ENCODE measurements at regions not wholly inside any gene's neighbourhood (a gene's known extent, or its start where the extent isn't known, plus 50 kb on each side); places are given as distances from the start of the nearest gene placed in this dataset.

DNA sequence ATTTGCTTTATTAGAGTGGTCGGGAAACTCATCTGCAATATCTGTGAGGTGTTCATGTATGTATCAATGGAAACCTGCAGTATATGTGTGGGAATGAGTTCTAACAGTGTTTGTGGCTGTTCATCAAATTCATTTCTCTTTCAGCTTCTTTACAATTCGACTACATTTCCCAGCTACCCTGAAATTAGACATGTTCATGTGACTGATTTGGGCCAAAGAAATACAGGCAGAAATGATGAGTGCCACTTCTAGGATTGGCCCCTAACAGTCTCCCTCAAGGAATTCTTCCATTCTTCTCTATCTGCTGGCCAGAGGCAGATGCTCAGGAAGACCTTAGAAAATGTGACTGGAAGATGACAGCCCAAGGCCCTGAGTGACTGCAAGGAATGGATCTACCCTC, 114.8 kb upstream of the WAC start:
- no peaks in the 10 kb centered on the region for H3K9me3 ChIP-seq (ENCODE audit: control insufficient read depth in 1 of 2, low read length in 2 of 2)
- H3K36me3 ChIP-seq (ENCODE audit: control insufficient read depth in 1 of 2, insufficient read depth in 2 of 2, low read length in 2 of 2) = no peaks in the 10 kb centered on the region
- H3K27ac ChIP-seq (ENCODE audit: low read length) = no peak overlapping the region
- H3K4me1 ChIP-seq (ENCODE audit: control insufficient read depth in 1 of 2, insufficient read depth in 2 of 2, low read length in 2 of 2) = no peaks in the 10 kb centered on the region
- H3K27me3 ChIP-seq (ENCODE audit: low read depth, low read length) = no peaks in the 10 kb centered on the region
- no peak overlapping the region for H3K4me3 ChIP-seq (ENCODE audit: low read depth in 1 of 2, low read length in 2 of 2)

DNA sequence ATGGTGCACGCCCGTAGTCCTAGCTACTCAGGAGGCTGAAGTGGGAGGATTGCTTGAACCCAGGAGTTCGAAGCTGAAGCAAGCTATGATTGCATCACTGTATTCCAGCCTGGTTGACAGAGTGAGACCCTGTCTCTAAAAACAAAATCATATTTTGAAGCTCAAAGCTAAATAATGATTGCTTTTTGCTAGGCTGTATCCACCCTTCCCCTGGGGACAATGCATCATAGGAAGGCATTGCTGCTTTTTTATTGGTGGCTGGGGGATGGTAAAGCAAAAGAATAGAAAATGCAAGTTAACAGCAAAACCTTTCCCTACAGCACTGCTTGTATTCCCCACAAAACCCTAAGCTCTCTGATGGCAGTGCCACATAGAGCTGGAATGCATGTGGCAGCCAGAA, 107.5 kb upstream of the WAC start:
- H3K4me3 ChIP-seq (ENCODE audit: low read depth in 1 of 2, low read length in 2 of 2) = no peak overlapping the region
- H3K27me3 ChIP-seq (ENCODE audit: low read depth, low read length) = no peaks in the 10 kb centered on the region
- H3K4me1 ChIP-seq (ENCODE audit: control insufficient read depth in 1 of 2, insufficient read depth in 2 of 2, low read length in 2 of 2) = no peaks in the 10 kb centered on the region
- no peak overlapping the region for H3K27ac ChIP-seq (ENCODE audit: low read length)
- no peaks in the 10 kb centered on the region for H3K36me3 ChIP-seq (ENCODE audit: control insufficient read depth in 1 of 2, insufficient read depth in 2 of 2, low read length in 2 of 2)
- no peaks in the 10 kb centered on the region for H3K9me3 ChIP-seq (ENCODE audit: control insufficient read depth in 1 of 2, low read length in 2 of 2)

DNA sequence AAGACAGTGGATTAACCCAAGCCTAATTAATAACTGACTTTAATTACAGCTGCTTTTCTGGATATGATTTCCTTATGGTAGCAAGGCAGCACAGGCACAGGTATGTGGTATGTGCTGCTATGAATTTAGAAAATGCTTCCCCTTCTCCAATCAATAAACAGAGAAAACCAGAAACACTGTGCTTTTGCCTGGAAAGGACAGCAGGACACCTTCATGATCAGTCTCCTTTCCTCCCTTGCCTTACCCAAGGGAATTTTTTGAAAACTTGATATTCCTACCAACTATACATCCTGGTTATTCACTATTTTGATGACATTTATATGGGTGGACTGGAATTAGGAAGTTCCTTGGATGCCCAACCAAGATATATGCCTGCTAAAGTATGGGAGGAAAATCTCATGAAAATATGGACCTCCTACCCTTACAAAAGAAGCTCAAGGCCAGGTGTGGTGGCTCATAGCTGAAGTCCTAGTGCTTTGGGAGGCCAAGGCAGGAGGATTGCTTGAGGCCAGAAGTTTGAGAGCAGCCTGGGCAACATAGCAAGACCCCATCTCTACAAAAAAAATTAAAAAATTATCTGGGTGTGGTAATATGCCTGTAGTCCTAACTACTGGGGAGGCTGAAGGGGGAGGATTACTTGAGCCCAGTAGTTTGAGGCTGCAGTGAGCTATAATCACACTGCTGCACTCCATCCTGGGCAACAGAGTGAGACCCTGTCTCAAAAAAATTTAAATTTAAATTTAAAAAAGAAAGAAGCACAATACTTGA, 106.3 kb upstream of the WAC start:
- H3K36me3 ChIP-seq (ENCODE audit: control insufficient read depth in 1 of 2, insufficient read depth in 2 of 2, low read length in 2 of 2) = no peaks in the 10 kb centered on the region
- no peak overlapping the region for H3K4me3 ChIP-seq (ENCODE audit: low read depth in 1 of 2, low read length in 2 of 2)
- H3K9me3 ChIP-seq (ENCODE audit: control insufficient read depth in 1 of 2, low read length in 2 of 2) = no peaks in the 10 kb centered on the region
- H3K4me1 ChIP-seq (ENCODE audit: control insufficient read depth in 1 of 2, insufficient read depth in 2 of 2, low read length in 2 of 2) = no peaks in the 10 kb centered on the region
- H3K27me3 ChIP-seq (ENCODE audit: low read depth, low read length) = no peaks in the 10 kb centered on the region
- H3K27ac ChIP-seq (ENCODE audit: low read length) = no peak overlapping the region

DNA sequence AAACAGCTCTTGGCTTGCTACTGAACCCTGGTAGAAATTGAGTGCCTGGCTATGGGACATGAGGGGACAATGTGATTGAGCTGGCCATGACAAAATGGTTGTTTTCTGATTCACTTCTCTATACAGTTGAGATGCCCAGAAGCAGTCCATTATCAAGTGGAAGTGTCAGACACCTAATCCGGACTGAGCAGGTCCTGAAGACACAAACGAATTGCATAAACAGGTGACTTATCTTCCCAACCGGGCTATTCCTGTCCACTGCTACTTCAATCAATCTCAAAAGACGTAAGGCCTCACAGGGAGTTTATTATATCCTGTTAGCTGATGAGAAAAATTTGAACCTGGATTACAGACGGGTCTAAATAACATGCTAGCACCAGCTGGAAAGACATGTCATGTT, 105.5 kb upstream of the WAC start:
- Histone ChIP-seq H3K9me3 (ENCODE audit: control insufficient read depth in 1 of 2, low read length in 2 of 2) (no peaks in the 10 kb centered on the region), H3K4me3 (ENCODE audit: low read depth in 1 of 2, low read length in 2 of 2) (no peak overlapping the region), H3K27me3 (ENCODE audit: low read depth, low read length) (no peaks in the 10 kb centered on the region), H3K4me1 (ENCODE audit: control insufficient read depth in 1 of 2, insufficient read depth in 2 of 2, low read length in 2 of 2) (peaks cover 0 to 6% of the 10 kb centered on the region in 2 donors), H3K36me3 (ENCODE audit: control insufficient read depth in 1 of 2, insufficient read depth in 2 of 2, low read length in 2 of 2) (no peaks in the 10 kb centered on the region), H3K27ac (ENCODE audit: low read length) (no peak overlapping the region)

DNA sequence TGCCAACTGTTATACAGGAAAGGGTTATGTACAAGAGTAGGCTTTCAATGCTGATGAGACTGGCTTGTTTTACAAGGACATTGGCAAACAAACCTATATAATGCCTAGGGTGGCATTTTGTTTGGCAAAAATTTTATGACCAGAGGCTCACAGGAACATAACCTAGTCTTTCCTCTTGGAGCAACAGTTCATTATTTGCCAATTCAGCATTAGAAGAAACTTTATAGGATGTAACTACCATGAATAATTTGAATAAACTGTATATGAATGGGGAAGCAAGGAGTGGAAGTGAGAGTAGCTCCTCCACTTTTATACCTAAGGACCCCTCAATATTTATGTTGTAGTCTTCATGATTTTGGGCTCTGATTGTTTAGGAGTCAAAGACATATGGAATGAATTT, 103.9 kb upstream of the WAC start:
- Histone ChIP-seq H3K9me3 (ENCODE audit: control insufficient read depth in 1 of 2, low read length in 2 of 2) (no peaks in the 10 kb centered on the region), H3K4me3 (ENCODE audit: low read depth in 1 of 2, low read length in 2 of 2) (no peak overlapping the region), H3K27me3 (ENCODE audit: low read depth, low read length) (no peaks in the 10 kb centered on the region), H3K36me3 (ENCODE audit: control insufficient read depth in 1 of 2, insufficient read depth in 2 of 2, low read length in 2 of 2) (no peaks in the 10 kb centered on the region), H3K27ac (ENCODE audit: low read length) (no peak overlapping the region), H3K4me1 (ENCODE audit: control insufficient read depth in 1 of 2, insufficient read depth in 2 of 2, low read length in 2 of 2) (peaks cover 0 to 6% of the 10 kb centered on the region in 2 donors)

DNA sequence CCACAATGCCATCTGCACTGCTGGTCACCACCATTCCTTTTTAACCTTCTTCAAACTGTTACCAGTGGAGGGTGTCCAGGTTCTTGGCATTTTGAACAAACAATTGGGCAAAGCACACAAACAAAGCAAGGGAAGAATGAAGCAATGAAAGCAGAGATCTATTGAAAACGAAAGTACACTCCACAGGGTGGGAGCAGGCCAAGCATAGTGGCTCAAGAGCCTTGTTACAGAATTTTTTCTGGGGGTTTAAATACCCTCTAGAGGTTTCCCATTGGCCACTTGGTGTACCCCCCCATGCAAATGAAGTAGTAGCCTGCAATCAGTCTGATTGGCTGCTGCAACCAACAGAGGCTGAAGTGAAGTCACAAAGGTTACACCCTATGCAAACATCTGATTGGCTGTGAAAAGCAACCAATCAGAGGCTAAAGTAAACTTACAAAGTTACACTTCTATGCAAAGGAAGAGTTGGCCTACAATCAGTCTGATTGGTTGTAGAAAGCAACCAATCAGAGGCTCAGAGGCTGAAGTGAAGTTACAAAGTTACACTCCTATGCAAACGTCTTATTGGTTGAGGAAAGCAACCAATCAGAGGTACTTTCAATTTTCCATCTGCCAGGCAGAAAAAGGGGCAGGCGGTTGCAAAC, 103.2 kb upstream of the WAC start:
- no peaks in the 10 kb centered on the region for H3K9me3 ChIP-seq (ENCODE audit: control insufficient read depth in 1 of 2, low read length in 2 of 2)
- H3K27ac ChIP-seq (ENCODE audit: low read length) = no peak overlapping the region
- H3K4me1 ChIP-seq (ENCODE audit: control insufficient read depth in 1 of 2, insufficient read depth in 2 of 2, low read length in 2 of 2) = peaks cover 0 to 6% of the 10 kb centered on the region in 2 donors
- no peaks in the 10 kb centered on the region for H3K36me3 ChIP-seq (ENCODE audit: control insufficient read depth in 1 of 2, insufficient read depth in 2 of 2, low read length in 2 of 2)
- no peak overlapping the region for H3K4me3 ChIP-seq (ENCODE audit: low read depth in 1 of 2, low read length in 2 of 2)
- no peaks in the 10 kb centered on the region for H3K27me3 ChIP-seq (ENCODE audit: low read depth, low read length)

DNA sequence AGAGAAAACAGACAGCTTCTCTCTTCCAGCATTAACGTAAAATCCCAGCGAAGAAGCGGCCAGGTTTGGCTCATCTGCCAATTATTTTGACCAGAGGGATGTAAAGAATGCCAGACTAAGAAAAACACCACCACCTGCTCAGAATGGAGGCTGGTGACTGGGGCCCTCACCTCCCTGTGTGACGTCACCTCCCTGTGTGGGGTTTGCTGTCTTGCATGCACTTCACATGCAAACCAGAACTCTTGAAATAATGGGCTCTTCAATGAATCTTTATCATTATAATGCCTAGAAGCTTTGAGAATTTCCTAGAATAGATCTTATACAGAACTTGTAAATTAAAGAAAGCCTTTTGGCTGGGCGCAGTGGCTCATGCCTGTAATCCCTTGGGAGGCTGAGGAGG, 101.8 kb upstream of the WAC start:
- Histone ChIP-seq H3K36me3 (ENCODE audit: control insufficient read depth in 1 of 2, insufficient read depth in 2 of 2, low read length in 2 of 2) (no peaks in the 10 kb centered on the region), H3K27ac (ENCODE audit: low read length) (no peak overlapping the region)

DNA sequence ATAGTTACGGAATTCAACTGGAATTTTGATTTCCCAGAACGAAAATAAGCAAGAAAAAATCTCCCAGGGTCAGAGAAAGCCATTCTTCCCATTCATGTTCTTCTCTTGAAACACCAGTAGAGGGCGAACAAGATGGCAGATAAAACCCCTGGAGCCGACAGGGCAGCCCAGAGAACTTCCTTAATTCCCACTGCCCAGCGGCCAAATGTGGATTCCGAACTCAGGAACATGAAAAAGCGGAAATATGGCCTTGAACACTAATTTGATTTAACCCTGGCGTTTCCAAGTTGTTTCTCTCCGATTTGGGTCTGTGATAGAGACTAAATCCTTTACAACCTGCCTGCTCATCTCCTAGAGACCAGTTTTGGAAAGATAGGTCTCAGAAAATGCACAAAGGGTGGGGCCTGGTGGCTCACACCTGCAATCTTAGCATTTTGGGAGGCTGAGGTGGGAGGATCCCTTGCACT, 100.7 kb upstream of the WAC start:
- no peaks in the 10 kb centered on the region for H3K9me3 ChIP-seq (ENCODE audit: control insufficient read depth in 1 of 2, low read length in 2 of 2)
- H3K27me3 ChIP-seq (ENCODE audit: low read depth, low read length) = no peaks in the 10 kb centered on the region
- no peak overlapping the region for H3K27ac ChIP-seq (ENCODE audit: low read length)
- H3K36me3 ChIP-seq (ENCODE audit: control insufficient read depth in 1 of 2, insufficient read depth in 2 of 2, low read length in 2 of 2) = no peaks in the 10 kb centered on the region
- peaks cover 0 to 6% of the 10 kb centered on the region in 2 donors for H3K4me1 ChIP-seq (ENCODE audit: control insufficient read depth in 1 of 2, insufficient read depth in 2 of 2, low read length in 2 of 2)
- H3K4me3 ChIP-seq (ENCODE audit: low read depth in 1 of 2, low read length in 2 of 2) = peak overlapping the region in 1 of 2 donors; percentile 12

More for the DNA sequence above, 101.8 kb upstream of the WAC start:
- no peak overlapping the region for H3K4me3 ChIP-seq (ENCODE audit: low read depth in 1 of 2, low read length in 2 of 2)
- peaks cover 0 to 6% of the 10 kb centered on the region in 2 donors for H3K4me1 ChIP-seq (ENCODE audit: control insufficient read depth in 1 of 2, insufficient read depth in 2 of 2, low read length in 2 of 2)
- no peaks in the 10 kb centered on the region for H3K9me3 ChIP-seq (ENCODE audit: control insufficient read depth in 1 of 2, low read length in 2 of 2)
- no peaks in the 10 kb centered on the region for H3K27me3 ChIP-seq (ENCODE audit: low read depth, low read length)

DNA sequence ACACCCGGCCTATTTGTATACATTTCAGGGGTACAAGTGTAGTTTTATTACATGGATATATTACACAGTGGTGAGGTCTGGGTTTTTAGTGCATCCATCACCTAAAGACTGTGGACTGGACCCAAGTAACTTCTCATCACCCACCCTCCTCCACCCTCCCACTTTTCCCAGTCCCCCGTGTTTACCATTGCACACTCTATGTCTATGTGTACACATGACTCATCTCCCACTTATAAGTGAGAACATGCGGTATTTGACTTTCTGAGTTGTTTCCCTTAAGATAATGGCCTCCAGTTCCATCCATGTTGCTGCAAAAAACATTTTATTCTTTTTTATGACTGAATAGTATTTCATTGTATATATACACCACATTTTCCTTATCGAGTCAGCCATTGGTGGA, 98.9 kb upstream of the WAC start:
- Histone ChIP-seq H3K36me3 (ENCODE audit: control insufficient read depth in 1 of 2, insufficient read depth in 2 of 2, low read length in 2 of 2) (no peaks in the 10 kb centered on the region), H3K4me3 (ENCODE audit: low read depth in 1 of 2, low read length in 2 of 2) (no peak overlapping the region), H3K4me1 (ENCODE audit: control insufficient read depth in 1 of 2, insufficient read depth in 2 of 2, low read length in 2 of 2) (peaks cover 0 to 6% of the 10 kb centered on the region in 2 donors), H3K27ac (ENCODE audit: low read length) (no peak overlapping the region), H3K9me3 (ENCODE audit: control insufficient read depth in 1 of 2, low read length in 2 of 2) (no peaks in the 10 kb centered on the region), H3K27me3 (ENCODE audit: low read depth, low read length) (no peaks in the 10 kb centered on the region)

DNA sequence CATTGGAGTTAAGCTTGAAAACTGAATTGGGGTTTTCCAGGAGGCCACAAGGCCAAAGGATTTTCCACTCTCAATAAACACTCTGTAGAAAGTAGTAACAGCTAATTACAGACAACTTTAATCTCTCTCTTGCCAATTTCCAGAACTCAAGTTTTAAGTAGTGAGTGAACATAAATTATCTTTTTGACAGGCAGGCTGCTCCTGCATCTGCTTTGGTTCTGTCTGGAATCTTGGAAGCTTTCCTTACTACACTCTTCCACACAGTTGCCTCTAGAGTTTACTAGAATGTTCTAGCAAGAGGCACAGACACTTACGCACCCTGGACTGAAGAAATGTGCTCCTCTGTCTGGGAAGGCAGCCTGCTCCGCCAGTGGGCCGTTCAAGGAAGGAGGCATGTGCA, 90.5 kb upstream of the WAC start:
- H3K27ac ChIP-seq (ENCODE audit: low read length) = no peak overlapping the region

DNA sequence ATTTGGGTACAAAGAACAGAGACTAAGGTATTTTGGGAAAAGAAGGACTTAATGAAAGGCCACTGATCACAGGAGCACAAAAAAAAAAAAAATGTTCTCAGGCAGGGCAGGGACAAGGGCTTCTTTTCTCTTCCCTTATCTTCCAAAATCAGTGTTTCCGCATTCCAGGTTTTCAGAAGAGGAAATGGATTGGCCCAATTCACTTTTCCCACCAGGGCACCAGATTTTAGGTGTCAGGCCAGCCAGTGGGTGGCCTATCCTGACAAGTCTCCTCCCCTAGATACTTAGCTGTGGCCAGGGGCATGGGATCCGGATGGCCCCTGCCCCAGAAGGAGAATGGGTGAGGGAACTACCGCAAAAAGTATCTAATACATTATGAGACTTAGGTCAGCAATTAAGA, 88.9 kb upstream of the WAC start:
- no peaks in the 10 kb centered on the region for H3K27me3 ChIP-seq (ENCODE audit: low read depth, low read length)
- H3K36me3 ChIP-seq (ENCODE audit: control insufficient read depth in 1 of 2, insufficient read depth in 2 of 2, low read length in 2 of 2) = no peaks in the 10 kb centered on the region
- no peaks in the 10 kb centered on the region for H3K9me3 ChIP-seq (ENCODE audit: control insufficient read depth in 1 of 2, low read length in 2 of 2)
- H3K4me1 ChIP-seq (ENCODE audit: control insufficient read depth in 1 of 2, insufficient read depth in 2 of 2, low read length in 2 of 2) = no peaks in the 10 kb centered on the region
- H3K27ac ChIP-seq (ENCODE audit: low read length) = no peak overlapping the region
- H3K4me3 ChIP-seq (ENCODE audit: low read depth in 1 of 2, low read length in 2 of 2) = no peak overlapping the region

More for the DNA sequence above, 90.5 kb upstream of the WAC start:
- Histone ChIP-seq H3K4me1 (ENCODE audit: control insufficient read depth in 1 of 2, insufficient read depth in 2 of 2, low read length in 2 of 2) (no peaks in the 10 kb centered on the region), H3K27me3 (ENCODE audit: low read depth, low read length) (no peaks in the 10 kb centered on the region), H3K4me3 (ENCODE audit: low read depth in 1 of 2, low read length in 2 of 2) (no peak overlapping the region), H3K9me3 (ENCODE audit: control insufficient read depth in 1 of 2, low read length in 2 of 2) (no peaks in the 10 kb centered on the region), H3K36me3 (ENCODE audit: control insufficient read depth in 1 of 2, insufficient read depth in 2 of 2, low read length in 2 of 2) (no peaks in the 10 kb centered on the region)
